HEK293 (cell line): ENCODE measurements at regions not wholly inside any gene's neighbourhood (a gene's known extent, or its start where the extent isn't known, plus 50 kb on each side); places are given as distances from the start of the nearest gene placed in this dataset.

ENCODE experiments used
- EGR2 ChIP-seq: fragments of 450-650 bp; formaldehyde crosslinking; IDR thresholded peaks from 2 replicates; pipeline ENCODE4 v1.5.1; 2016; ENCODE audit warnings: low read depth, missing biosample characterization, missing genetic modification characterization
- GLI2 ChIP-seq: fragments of 450-650 bp; formaldehyde crosslinking; IDR thresholded peaks from 2 replicates; pipeline ENCODE4; 2017; ENCODE audit warnings: missing biosample characterization, missing genetic modification characterization, low read depth, borderline replicate concordance
- KLF7 ChIP-seq: fragments of 450-650 bp; formaldehyde crosslinking; IDR thresholded peaks from 2 replicates; pipeline ENCODE4 v1.5.1; 2016; ENCODE audit warnings: missing biosample characterization, missing genetic modification characterization, borderline replicate concordance
- MYNN ChIP-seq: fragments of 450-650 bp; formaldehyde crosslinking; IDR thresholded peaks from 2 replicates; pipeline ENCODE4 v1.5.1; 2016; ENCODE audit warnings: missing biosample characterization, missing genetic modification characterization, borderline replicate concordance
- ZBTB1 ChIP-seq: fragments of 450-650 bp; formaldehyde crosslinking; IDR thresholded peaks from 2 replicates; pipeline ENCODE4 v1.5.1; 2016; ENCODE audit warnings: missing biosample characterization, missing genetic modification characterization
- ZFP69B ChIP-seq: fragments of 450-650 bp; formaldehyde crosslinking; IDR thresholded peaks from 2 replicates; pipeline ENCODE4 v1.5.1; 2016; ENCODE audit warnings: missing biosample characterization, missing genetic modification characterization
- ZNF132 ChIP-seq: fragments of 450-650 bp; formaldehyde crosslinking; IDR thresholded peaks from 2 replicates; pipeline ENCODE4 v1.5.1; 2017; ENCODE audit warnings: missing biosample characterization, missing genetic modification characterization, borderline replicate concordance
- ZNF184 ChIP-seq: fragments of 450-650 bp; IDR thresholded peaks from 2 replicates; pipeline ENCODE4 v1.5.1; 2018; ENCODE audit warnings: missing biosample characterization, mild to moderate bottlenecking, missing genetic modification characterization
- ZNF37A ChIP-seq: fragments of 450-650 bp; IDR thresholded peaks from 2 replicates; pipeline ENCODE4 v1.5.1; 2018; ENCODE audit warnings: missing biosample characterization, missing genetic modification characterization
- ZNF394 ChIP-seq: fragments of 450-650 bp; formaldehyde crosslinking; IDR thresholded peaks from 2 replicates; pipeline ENCODE4 v1.5.1; 2016; ENCODE audit warnings: missing biosample characterization, missing genetic modification characterization, mild to moderate bottlenecking, moderate library complexity, borderline replicate concordance
- ZNF404 ChIP-seq: fragments of 450-650 bp; formaldehyde crosslinking; IDR thresholded peaks from 2 replicates; pipeline ENCODE4 v1.5.1; 2017; ENCODE audit warnings: missing biosample characterization, missing genetic modification characterization
- ZNF510 ChIP-seq: fragments of 450-650 bp; formaldehyde crosslinking; IDR thresholded peaks from 2 replicates; pipeline ENCODE4 v1.5.1; 2018; ENCODE audit warnings: mild to moderate bottlenecking, missing genetic modification characterization, missing biosample characterization; ENCODE audit not compliant: insufficient replicate concordance
- ZNF530 ChIP-seq: fragments of 450-650 bp; formaldehyde crosslinking; IDR thresholded peaks from 2 replicates; pipeline ENCODE4 v1.5.1; 2016; ENCODE audit warnings: low read depth, missing biosample characterization, missing genetic modification characterization
- ZNF621 ChIP-seq: fragments of 450-650 bp; formaldehyde crosslinking; IDR thresholded peaks from 2 replicates; pipeline ENCODE4 v1.5.1; 2017; ENCODE audit warnings: missing biosample characterization, missing genetic modification characterization
- ZSCAN16 ChIP-seq: fragments of 450-650 bp; formaldehyde crosslinking; IDR thresholded peaks from 2 replicates; pipeline ENCODE4 v1.5.1; 2016; ENCODE audit warnings: missing biosample characterization, missing genetic modification characterization
- ZSCAN23 ChIP-seq: fragments of 450-650 bp; formaldehyde crosslinking; IDR thresholded peaks from 2 replicates; pipeline ENCODE4 v1.5.1; 2016; ENCODE audit warnings: missing biosample characterization, missing genetic modification characterization
- TF ChIP-seq, protein P1 (sequence below): fragments of 450-650 bp; formaldehyde crosslinking; IDR thresholded peaks from 2 replicates; pipeline ENCODE4 v1.5.1; 2016; ENCODE audit warnings: missing biosample characterization, missing genetic modification characterization
- TF ChIP-seq, protein P2 (sequence below): fragments of 450-650 bp; formaldehyde crosslinking; IDR thresholded peaks from 2 replicates; pipeline ENCODE4 v1.5.1; 2017; ENCODE audit warnings: missing biosample characterization, missing genetic modification characterization
- TF ChIP-seq, protein P3 (sequence below): fragments of 450-650 bp; formaldehyde crosslinking; IDR thresholded peaks from 2 replicates; pipeline ENCODE4 v1.5.1; 2016; ENCODE audit warnings: missing biosample characterization, missing genetic modification characterization, borderline replicate concordance
- TF ChIP-seq, protein P4 (sequence below): fragments of 450-650 bp; formaldehyde crosslinking; IDR thresholded peaks from 2 replicates; pipeline ENCODE4 v1.5.1; 2017; ENCODE audit warnings: missing biosample characterization, missing genetic modification characterization
- TF ChIP-seq, protein P5 (sequence below): fragments of 450-650 bp; formaldehyde crosslinking; IDR thresholded peaks from 2 replicates; pipeline ENCODE4 v1.5.1; 2016; ENCODE audit warnings: missing biosample characterization, missing genetic modification characterization
- TF ChIP-seq, protein P6 (sequence below): fragments of 450-650 bp; formaldehyde crosslinking; IDR thresholded peaks from 2 replicates; pipeline ENCODE4 v1.5.1; 2016; ENCODE audit warnings: missing biosample characterization, missing genetic modification characterization
- TF ChIP-seq, protein P7 (sequence below): fragments of 450-650 bp; formaldehyde crosslinking; IDR thresholded peaks from 2 replicates; pipeline ENCODE4 v1.5.1; 2017; ENCODE audit warnings: missing biosample characterization, missing genetic modification characterization

DNA sequence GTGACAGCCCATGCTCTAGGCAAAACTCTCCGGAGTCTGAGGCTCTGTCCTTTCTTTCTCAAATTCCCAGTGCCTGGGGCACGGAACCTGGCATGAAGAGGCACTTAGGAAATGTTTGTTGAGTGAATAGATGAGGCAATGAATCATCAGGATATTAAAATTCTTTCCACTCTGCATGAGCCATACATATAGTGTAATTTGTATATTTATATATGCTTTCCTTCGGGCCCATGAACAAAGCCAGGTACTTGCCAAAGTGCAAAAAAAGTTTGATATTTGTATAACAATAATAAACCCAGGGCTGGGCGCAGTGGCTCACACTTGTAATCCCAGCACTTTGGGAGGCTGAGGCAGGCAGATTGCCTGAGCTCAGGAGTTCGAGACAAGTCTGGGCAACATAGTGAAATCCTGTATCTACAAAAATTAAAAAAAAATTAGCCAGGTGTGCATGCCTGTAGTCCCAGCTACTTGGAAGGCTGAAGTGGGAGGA, 212.3 kb upstream of the ZNF217 start (continued):
- TF ChIP-seq ZSCAN16 (tag by site-specific recombination): no peak
- TF ChIP-seq, protein P1, sequence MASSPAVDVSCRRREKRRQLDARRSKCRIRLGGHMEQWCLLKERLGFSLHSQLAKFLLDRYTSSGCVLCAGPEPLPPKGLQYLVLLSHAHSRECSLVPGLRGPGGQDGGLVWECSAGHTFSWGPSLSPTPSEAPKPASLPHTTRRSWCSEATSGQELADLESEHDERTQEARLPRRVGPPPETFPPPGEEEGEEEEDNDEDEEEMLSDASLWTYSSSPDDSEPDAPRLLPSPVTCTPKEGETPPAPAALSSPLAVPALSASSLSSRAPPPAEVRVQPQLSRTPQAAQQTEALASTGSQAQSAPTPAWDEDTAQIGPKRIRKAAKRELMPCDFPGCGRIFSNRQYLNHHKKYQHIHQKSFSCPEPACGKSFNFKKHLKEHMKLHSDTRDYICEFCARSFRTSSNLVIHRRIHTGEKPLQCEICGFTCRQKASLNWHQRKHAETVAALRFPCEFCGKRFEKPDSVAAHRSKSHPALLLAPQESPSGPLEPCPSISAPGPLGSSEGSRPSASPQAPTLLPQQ (tag by site-specific recombination): no peak
- TF ChIP-seq, protein P2, sequence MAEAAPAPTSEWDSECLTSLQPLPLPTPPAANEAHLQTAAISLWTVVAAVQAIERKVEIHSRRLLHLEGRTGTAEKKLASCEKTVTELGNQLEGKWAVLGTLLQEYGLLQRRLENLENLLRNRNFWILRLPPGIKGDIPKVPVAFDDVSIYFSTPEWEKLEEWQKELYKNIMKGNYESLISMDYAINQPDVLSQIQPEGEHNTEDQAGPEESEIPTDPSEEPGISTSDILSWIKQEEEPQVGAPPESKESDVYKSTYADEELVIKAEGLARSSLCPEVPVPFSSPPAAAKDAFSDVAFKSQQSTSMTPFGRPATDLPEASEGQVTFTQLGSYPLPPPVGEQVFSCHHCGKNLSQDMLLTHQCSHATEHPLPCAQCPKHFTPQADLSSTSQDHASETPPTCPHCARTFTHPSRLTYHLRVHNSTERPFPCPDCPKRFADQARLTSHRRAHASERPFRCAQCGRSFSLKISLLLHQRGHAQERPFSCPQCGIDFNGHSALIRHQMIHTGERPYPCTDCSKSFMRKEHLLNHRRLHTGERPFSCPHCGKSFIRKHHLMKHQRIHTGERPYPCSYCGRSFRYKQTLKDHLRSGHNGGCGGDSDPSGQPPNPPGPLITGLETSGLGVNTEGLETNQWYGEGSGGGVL (tag by site-specific recombination): no peak
- TF ChIP-seq, protein P3, sequence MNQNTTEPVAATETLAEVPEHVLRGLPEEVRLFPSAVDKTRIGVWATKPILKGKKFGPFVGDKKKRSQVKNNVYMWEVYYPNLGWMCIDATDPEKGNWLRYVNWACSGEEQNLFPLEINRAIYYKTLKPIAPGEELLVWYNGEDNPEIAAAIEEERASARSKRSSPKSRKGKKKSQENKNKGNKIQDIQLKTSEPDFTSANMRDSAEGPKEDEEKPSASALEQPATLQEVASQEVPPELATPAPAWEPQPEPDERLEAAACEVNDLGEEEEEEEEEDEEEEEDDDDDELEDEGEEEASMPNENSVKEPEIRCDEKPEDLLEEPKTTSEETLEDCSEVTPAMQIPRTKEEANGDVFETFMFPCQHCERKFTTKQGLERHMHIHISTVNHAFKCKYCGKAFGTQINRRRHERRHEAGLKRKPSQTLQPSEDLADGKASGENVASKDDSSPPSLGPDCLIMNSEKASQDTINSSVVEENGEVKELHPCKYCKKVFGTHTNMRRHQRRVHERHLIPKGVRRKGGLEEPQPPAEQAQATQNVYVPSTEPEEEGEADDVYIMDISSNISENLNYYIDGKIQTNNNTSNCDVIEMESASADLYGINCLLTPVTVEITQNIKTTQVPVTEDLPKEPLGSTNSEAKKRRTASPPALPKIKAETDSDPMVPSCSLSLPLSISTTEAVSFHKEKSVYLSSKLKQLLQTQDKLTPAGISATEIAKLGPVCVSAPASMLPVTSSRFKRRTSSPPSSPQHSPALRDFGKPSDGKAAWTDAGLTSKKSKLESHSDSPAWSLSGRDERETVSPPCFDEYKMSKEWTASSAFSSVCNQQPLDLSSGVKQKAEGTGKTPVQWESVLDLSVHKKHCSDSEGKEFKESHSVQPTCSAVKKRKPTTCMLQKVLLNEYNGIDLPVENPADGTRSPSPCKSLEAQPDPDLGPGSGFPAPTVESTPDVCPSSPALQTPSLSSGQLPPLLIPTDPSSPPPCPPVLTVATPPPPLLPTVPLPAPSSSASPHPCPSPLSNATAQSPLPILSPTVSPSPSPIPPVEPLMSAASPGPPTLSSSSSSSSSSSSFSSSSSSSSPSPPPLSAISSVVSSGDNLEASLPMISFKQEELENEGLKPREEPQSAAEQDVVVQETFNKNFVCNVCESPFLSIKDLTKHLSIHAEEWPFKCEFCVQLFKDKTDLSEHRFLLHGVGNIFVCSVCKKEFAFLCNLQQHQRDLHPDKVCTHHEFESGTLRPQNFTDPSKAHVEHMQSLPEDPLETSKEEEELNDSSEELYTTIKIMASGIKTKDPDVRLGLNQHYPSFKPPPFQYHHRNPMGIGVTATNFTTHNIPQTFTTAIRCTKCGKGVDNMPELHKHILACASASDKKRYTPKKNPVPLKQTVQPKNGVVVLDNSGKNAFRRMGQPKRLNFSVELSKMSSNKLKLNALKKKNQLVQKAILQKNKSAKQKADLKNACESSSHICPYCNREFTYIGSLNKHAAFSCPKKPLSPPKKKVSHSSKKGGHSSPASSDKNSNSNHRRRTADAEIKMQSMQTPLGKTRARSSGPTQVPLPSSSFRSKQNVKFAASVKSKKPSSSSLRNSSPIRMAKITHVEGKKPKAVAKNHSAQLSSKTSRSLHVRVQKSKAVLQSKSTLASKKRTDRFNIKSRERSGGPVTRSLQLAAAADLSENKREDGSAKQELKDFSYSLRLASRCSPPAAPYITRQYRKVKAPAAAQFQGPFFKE (tag by site-specific recombination): no peak
- TF ChIP-seq ZNF510 (tag by site-specific recombination): no peak
- TF ChIP-seq ZNF404 (tag by site-specific recombination): no peak
- TF ChIP-seq ZNF621 (tag by site-specific recombination): no peak
- TF ChIP-seq ZNF37A (tag by site-specific recombination): no peak
- TF ChIP-seq ZSCAN23: no peak
- TF ChIP-seq MYNN (tag by site-specific recombination): no peak
- TF ChIP-seq ZNF132 (tag by site-specific recombination): no peak
- TF ChIP-seq ZFP69B (tag by site-specific recombination): no peak
- no peak for TF ChIP-seq EGR2
- TF ChIP-seq, protein P4, sequence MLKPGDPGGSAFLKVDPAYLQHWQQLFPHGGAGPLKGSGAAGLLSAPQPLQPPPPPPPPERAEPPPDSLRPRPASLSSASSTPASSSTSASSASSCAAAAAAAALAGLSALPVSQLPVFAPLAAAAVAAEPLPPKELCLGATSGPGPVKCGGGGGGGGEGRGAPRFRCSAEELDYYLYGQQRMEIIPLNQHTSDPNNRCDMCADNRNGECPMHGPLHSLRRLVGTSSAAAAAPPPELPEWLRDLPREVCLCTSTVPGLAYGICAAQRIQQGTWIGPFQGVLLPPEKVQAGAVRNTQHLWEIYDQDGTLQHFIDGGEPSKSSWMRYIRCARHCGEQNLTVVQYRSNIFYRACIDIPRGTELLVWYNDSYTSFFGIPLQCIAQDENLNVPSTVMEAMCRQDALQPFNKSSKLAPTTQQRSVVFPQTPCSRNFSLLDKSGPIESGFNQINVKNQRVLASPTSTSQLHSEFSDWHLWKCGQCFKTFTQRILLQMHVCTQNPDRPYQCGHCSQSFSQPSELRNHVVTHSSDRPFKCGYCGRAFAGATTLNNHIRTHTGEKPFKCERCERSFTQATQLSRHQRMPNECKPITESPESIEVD (tag by site-specific recombination): peak; percentile 83
- TF ChIP-seq GLI2: peak; percentile 70; the same call in 1 of the 2 replicates
- TF ChIP-seq ZBTB1 (tag by site-specific recombination): no peak
- TF ChIP-seq ZNF530: no peak
- TF ChIP-seq, protein P5, sequence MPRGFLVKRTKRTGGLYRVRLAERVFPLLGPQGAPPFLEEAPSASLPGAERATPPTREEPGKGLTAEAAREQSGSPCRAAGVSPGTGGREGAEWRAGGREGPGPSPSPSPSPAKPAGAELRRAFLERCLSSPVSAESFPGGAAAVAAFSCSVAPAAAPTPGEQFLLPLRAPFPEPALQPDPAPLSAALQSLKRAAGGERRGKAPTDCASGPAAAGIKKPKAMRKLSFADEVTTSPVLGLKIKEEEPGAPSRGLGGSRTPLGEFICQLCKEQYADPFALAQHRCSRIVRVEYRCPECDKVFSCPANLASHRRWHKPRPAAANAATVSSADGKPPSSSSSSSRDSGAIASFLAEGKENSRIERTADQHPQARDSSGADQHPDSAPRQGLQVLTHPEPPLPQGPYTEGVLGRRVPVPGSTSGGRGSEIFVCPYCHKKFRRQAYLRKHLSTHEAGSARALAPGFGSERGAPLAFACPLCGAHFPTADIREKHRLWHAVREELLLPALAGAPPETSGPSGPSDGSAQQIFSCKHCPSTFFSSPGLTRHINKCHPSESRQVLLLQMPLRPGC: 0 out of 2 replicates have a peak, but pooled peaks have one; percentile 55
- 0 out of 2 replicates have a peak, but pooled peaks have one; percentile 16 for TF ChIP-seq ZNF184 (tag by site-specific recombination)
- no peak for TF ChIP-seq ZNF394 (tag by site-specific recombination)
- TF ChIP-seq KLF7 (tag by site-specific recombination): no peak
- TF ChIP-seq, protein P6, sequence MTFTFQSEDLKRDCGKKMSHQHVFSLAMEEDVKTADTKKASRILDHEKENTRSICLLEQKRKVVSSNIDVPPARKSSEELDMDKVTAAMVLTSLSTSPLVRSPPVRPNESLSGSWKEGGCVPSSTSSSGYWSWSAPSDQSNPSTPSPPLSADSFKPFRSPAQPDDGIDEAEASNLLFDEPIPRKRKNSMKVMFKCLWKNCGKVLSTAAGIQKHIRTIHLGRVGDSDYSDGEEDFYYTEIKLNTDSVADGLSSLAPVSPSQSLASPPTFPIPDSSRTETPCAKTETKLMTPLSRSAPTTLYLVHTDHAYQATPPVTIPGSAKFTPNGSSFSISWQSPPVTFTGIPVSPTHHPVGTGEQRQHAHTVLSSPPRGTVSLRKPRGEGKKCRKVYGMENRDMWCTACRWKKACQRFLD (tag by site-specific recombination): no peak
- TF ChIP-seq, protein P7, sequence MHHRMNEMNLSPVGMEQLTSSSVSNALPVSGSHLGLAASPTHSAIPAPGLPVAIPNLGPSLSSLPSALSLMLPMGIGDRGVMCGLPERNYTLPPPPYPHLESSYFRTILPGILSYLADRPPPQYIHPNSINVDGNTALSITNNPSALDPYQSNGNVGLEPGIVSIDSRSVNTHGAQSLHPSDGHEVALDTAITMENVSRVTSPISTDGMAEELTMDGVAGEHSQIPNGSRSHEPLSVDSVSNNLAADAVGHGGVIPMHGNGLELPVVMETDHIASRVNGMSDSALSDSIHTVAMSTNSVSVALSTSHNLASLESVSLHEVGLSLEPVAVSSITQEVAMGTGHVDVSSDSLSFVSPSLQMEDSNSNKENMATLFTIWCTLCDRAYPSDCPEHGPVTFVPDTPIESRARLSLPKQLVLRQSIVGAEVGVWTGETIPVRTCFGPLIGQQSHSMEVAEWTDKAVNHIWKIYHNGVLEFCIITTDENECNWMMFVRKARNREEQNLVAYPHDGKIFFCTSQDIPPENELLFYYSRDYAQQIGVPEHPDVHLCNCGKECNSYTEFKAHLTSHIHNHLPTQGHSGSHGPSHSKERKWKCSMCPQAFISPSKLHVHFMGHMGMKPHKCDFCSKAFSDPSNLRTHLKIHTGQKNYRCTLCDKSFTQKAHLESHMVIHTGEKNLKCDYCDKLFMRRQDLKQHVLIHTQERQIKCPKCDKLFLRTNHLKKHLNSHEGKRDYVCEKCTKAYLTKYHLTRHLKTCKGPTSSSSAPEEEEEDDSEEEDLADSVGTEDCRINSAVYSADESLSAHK: no peak
